ENCODE measurements at regions not wholly inside any gene's neighbourhood (a gene's known extent, or its start where the extent isn't known, plus 50 kb on each side); places are given as distances from the start of the nearest gene placed in this dataset.

DNA sequence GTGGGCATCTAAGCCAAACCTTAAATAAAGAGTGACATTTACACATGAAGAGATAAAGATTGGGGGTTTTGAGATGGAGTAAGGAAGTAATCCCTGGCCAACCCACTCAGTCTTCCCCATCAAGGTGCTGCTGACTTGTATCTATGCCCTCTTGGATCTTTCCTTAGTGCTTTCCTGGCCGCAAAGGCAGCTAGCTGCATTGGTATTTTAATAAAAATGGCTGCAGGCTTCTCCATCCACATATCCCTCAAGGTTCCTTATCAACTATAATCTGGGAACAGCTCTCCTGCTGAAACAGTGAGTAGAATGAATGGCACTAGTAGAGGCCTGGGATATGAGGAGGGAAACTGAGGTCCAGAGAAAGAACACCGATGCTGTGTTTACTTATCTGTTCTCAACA lies 122.2 kb upstream of the ANKRD28 start:
- TF ChIP-seq POLR2A (IDR thresholded peaks at IDR 0.05) (no peak), POLR2AphosphoS5 (IDR thresholded peaks at IDR 0.05) (no peak), EP300 (IDR thresholded peaks at IDR 0.05; ENCODE audit: low read depth) (no peak)
- TF ChIP-seq, protein P1, sequence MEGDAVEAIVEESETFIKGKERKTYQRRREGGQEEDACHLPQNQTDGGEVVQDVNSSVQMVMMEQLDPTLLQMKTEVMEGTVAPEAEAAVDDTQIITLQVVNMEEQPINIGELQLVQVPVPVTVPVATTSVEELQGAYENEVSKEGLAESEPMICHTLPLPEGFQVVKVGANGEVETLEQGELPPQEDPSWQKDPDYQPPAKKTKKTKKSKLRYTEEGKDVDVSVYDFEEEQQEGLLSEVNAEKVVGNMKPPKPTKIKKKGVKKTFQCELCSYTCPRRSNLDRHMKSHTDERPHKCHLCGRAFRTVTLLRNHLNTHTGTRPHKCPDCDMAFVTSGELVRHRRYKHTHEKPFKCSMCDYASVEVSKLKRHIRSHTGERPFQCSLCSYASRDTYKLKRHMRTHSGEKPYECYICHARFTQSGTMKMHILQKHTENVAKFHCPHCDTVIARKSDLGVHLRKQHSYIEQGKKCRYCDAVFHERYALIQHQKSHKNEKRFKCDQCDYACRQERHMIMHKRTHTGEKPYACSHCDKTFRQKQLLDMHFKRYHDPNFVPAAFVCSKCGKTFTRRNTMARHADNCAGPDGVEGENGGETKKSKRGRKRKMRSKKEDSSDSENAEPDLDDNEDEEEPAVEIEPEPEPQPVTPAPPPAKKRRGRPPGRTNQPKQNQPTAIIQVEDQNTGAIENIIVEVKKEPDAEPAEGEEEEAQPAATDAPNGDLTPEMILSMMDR (IDR thresholded peaks at IDR 0.05) = no peak

All from transverse colon (tissue), 4 donors.